Ectodermal cell (in vitro differentiated cells): ENCODE measurements at regions not wholly inside any gene's neighbourhood (a gene's known extent, or its start where the extent isn't known, plus 50 kb on each side); places are given as distances from the start of the nearest gene placed in this dataset.

Experiments
- H3K27ac ChIP-seq: 2 replicates; pipeline ENCODE4 v1.7.0; 2013; ENCODE audit warnings: mild to moderate bottlenecking, low read depth, low read length; ENCODE audit not compliant: insufficient read depth, poor library complexity, severe bottlenecking
- H3K27me3 ChIP-seq: 2 replicates; pipeline ENCODE4 v1.7.0; 2013; ENCODE audit warnings: mild to moderate bottlenecking, low read length; ENCODE audit not compliant: insufficient read depth, control insufficient read depth, poor library complexity, severe bottlenecking
- H3K36me3 ChIP-seq: one replicate; pipeline ENCODE4 v1.7.0; 2013; ENCODE audit warnings: low read length; ENCODE audit not compliant: control insufficient read depth, insufficient read depth
- H3K4me1 ChIP-seq: one replicate; pipeline ENCODE4 v1.7.0; 2013; ENCODE audit warnings: low read length; ENCODE audit not compliant: control insufficient read depth, insufficient read depth
- H3K4me3 ChIP-seq: 2 replicates; pipeline ENCODE4 v1.7.0; 2013; ENCODE audit warnings: low read depth, low read length, control low read depth; ENCODE audit not compliant: insufficient read depth
- H3K9me3 ChIP-seq: 2 replicates; pipeline ENCODE4 v1.7.0; 2013; ENCODE audit warnings: mild to moderate bottlenecking, low read length, moderate library complexity; ENCODE audit not compliant: control insufficient read depth
- WGBS, 2 experiments: methylation state at CpG; one replicate each; pipeline ENCODE4 v1.1.7; 2013; ENCODE audit warnings: missing lambda C conversion rate in 2 of 2; 5-methylcytosine and 5-hydroxymethylcytosine counted together

DNA sequence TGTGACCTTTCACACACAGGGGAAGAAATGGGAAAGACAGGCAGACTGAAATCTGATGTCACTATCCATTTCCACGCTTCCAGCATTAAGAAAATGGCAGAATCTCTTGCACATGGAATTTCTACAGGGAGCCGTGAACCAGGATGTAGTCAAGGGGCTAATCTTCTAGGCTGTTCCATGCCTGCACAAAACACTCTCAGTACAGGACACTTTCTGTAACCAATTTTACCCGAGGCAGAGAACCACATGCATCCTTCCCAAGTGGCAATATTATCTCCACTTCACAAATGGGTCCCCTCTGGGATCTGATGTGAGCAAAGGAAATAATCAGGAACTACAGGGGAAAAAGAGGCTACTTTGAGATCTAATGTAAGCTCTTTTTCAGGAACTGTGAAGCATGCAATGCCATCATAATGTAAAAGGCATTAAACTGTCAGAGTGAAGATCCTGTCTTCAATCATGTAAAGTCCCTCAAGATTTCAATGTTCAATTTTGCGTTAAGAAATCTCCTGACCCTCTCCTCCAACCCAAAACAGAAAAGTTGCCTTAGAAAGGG lies 236.9 kb downstream of the RBM43 start:
- H3K9me3 ChIP-seq, result no peaks in the 10 kb centered on the region
- H3K27me3 ChIP-seq, result no peaks in the 10 kb centered on the region
- no peak overlapping the region for H3K27ac ChIP-seq
- 70 to 99% methylated on average over 3 to 4 of the region's 4 CpGs for WGBS, 2 experiments
- H3K4me1 ChIP-seq, result no peaks in the 10 kb centered on the region
- no peaks in the 10 kb centered on the region for H3K36me3 ChIP-seq
- no peak overlapping the region for H3K4me3 ChIP-seq

DNA sequence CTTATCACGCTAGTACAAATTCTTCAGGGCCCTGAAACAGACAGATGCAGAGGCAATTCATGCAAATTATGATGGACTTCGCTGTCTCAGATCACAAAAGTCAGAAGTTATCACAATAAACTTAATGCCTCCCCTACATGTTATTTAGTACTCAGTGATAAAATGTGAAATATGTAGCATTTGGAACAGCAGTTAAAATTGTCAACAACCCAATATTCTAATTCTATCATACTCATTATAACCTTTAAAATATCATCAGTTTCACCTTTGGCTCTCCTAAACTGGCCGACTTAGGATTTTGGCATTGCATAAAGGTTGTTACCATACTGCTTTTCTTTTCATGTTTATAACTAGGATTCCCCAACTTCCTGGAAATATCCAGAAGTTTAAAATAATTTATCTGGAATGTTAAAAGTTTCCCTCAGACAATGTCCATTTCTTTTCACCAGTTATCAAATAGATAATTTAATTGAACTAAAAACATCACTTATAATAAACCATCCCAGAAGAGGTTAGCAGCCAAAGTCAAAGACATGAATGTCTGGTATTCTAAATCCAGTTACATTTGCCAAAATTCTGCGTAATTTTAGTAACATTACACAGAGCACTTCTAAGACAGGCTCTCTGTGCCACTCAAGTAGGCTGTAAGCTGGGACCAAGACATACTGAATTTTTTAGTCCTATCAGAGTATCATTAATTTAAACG lies 239.8 kb downstream of the RBM43 start:
- 93 to 97% methylated on average over 4 of the region's 5 CpGs for WGBS, 2 experiments
- no peaks in the 10 kb centered on the region for H3K4me1 ChIP-seq
- H3K27me3 ChIP-seq, result no peaks in the 10 kb centered on the region
- no peaks in the 10 kb centered on the region for H3K36me3 ChIP-seq
- no peaks in the 10 kb centered on the region for H3K9me3 ChIP-seq
- H3K27ac ChIP-seq, result no peak overlapping the region
- no peak overlapping the region for H3K4me3 ChIP-seq

DNA sequence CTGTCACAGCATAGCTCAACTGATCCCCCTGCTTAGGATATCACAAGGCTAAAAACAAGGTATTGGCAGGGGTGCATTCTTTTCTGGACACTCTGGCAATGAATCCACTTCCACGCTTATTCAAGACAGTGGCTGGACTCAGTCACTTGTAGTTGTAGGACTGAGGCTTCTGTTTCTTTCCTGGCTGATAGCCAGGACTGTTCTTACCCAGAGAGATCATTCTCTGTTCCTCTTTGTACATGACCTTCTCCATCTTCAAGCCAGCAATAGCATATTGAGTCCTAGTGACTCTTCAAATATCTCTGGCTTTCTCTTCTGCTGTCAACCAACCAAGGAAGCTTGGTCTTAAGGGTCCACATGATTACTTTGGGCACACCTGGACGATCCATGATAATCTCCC lies 241.3 kb downstream of the RBM43 start:
- Histone ChIP-seq H3K4me3 (no peak overlapping the region), H3K27me3 (no peaks in the 10 kb centered on the region), H3K36me3 (no peaks in the 10 kb centered on the region), H3K27ac (no peak overlapping the region), H3K4me1 (no peaks in the 10 kb centered on the region), H3K9me3 (no peaks in the 10 kb centered on the region)
- 99 to 100% methylated on average over 2 of the region's 2 CpGs for WGBS, 2 experiments

DNA sequence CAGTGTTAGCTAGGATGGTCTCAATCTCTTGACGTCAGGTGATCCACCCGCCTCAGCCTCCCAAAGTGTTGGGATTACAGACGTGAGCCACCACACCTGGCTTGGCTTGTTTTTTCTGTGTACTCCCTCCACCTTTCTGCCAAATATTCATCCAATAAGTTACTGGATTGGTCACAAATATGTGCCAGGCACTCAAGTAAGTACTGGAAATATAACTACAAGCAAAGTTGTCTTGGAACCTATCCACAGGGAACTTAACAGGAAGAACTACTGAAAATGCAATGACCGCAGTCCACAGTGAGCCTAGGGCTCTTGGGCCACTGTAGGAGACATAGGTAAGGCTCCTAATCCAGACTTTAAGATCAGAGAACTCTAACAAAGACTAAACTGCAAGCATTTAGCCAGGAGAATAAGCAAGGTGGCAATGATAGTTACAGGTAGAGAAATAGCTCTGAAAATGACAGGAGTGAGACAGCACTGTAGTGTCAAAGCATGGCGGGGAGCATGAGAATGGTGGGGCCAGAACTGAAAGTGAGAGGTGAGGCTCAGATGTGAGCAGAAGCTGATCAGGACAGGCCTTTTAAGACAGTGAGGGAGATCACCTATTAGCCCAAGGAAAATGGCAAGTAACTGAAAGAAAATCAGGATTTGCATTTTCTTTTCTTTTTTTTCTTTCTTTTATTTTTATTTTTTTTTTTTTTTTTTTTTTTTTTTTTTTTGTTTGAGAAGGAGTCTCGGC lies 252.1 kb downstream of the RBM43 start:
- no peaks in the 10 kb centered on the region for H3K36me3 ChIP-seq
- no peaks in the 10 kb centered on the region for H3K27me3 ChIP-seq
- H3K9me3 ChIP-seq, result no peaks in the 10 kb centered on the region
- WGBS, 2 experiments, result 95 to 96% methylated on average over 6 of the region's 6 CpGs
- H3K27ac ChIP-seq, result no peak overlapping the region
- no peak overlapping the region for H3K4me3 ChIP-seq
- no peaks in the 10 kb centered on the region for H3K4me1 ChIP-seq

DNA sequence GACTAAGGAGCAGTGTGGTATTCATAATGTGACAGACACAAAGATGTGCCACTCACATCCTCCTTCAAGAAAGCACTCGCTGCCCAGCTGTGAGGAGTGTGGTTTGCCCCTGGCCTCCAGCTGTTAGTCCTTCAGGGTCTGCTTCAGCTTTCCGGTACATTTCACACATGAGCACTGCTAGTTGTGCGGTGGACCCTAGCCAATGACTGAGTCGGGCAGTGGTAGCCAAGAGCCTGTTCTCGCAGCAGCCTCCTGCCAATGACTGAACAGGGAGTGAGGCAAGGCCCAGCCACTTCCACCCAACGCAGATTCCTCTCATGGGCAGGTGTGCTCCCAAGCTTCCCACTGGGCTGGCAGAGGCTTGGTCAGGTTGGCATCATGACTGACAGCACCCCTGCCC lies 254.3 kb downstream of the RBM43 start:
- 87 to 88% methylated on average over 6 of the region's 6 CpGs for WGBS, 2 experiments
- no peaks in the 10 kb centered on the region for H3K36me3 ChIP-seq

DNA sequence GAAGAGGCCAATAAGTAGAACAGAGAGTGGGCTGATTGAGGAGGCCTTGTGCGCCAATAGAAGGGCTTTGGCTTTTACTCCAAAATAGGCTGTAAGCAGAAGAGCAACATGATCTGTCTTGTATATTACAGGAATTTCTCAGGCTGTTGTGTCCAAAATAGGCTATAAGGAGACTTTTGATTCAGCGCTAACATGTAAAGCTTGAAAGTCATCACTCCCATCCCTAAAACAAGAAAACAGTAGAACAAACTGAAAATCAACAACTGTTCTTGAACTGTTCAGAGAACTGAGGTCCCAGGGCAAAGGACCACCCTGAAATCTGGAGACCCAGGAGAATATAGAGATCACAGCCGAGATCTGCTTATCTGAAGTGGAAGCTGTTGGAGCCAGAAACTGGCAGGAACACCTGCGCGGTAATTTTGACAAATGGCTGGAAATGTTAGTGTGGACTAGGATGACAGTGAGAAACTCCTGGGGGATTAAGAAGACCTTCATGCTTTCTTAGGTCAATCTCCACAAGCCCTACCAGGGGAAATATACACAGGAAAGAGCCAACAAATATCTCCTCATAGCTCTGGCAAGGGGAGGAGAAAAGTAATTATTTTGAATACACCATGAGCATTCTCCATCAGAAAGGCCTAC lies 258.6 kb downstream of the RBM43 start:
- Histone ChIP-seq H3K4me1 (no peaks in the 10 kb centered on the region), H3K27ac (no peak overlapping the region), H3K9me3 (no peaks in the 10 kb centered on the region), H3K4me3 (no peak overlapping the region), H3K27me3 (no peaks in the 10 kb centered on the region), H3K36me3 (no peaks in the 10 kb centered on the region)
- WGBS, 2 experiments, result 92 to 96% methylated on average over 5 of the region's 5 CpGs

More for the DNA sequence above, 254.3 kb downstream of the RBM43 start:
- H3K4me1 ChIP-seq, result no peaks in the 10 kb centered on the region
- H3K4me3 ChIP-seq, result no peak overlapping the region
- no peaks in the 10 kb centered on the region for H3K9me3 ChIP-seq
- H3K27ac ChIP-seq, result no peak overlapping the region
- no peaks in the 10 kb centered on the region for H3K27me3 ChIP-seq

DNA sequence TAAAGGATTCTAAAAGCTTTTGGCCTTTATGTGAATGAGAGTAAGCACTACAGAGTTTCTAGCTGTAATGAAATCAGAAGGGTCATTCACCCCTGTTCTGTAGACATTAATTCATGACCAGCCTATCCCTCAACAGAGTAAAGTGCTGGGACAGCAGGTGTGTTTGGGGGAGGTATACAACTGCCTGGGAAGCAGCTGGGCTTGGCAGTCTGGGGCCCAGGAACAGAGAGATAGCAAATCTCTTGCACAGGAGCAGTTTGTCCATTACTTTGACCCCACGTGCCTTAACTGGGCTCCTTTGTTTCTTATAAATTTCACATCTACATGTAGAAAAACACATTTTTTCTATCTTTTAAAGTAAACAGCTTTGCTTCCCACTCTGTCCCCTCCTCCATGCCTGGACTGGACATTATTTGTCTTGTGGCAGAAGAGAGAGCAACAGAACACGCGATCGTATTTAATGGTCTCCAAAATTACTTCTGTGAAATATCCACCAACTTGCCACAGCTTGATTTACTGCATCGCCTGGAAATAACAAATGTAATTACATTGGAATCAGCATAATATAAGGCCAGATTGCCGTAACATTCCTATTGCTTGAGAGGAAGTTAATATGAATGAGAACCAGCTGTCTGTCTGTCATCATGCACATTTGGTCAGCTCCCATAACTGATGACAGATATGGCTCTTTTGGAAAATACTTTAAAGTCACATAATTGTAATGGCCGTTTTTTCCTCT lies 263.8 kb downstream of the RBM43 start:
- Histone ChIP-seq H3K27ac (no peak overlapping the region), H3K27me3 (no peaks in the 10 kb centered on the region), H3K4me3 (no peak overlapping the region), H3K4me1 (no peaks in the 10 kb centered on the region), H3K9me3 (no peaks in the 10 kb centered on the region), H3K36me3 (no peaks in the 10 kb centered on the region)
- 94 to 95% methylated on average over 7 of the region's 7 CpGs for WGBS, 2 experiments

DNA sequence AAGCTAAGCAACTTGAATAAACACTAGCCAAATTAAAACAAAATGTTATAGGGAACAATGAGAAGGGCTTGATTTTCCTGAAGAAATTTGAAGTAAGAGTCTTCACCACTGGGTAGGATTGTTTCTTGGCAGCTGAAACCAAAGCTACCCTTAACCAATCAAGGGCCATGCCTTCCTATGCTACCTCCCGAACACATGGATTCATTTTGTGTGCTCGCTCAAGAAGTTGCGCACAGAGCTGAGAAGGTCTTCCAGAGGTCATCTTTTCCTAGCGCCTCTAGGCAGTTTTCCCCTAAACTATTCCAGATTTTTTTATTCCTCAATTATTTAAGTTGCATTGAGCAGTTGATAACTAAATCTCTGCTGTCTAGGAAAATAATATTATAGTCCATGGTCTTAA lies 264.6 kb downstream of the RBM43 start:
- Histone ChIP-seq H3K27me3 (no peaks in the 10 kb centered on the region), H3K36me3 (no peaks in the 10 kb centered on the region), H3K4me3 (no peak overlapping the region), H3K4me1 (no peaks in the 10 kb centered on the region), H3K27ac (no peak overlapping the region), H3K9me3 (no peaks in the 10 kb centered on the region)
- 94% methylated on average over 4 of the region's 4 CpGs for WGBS, 2 experiments

DNA sequence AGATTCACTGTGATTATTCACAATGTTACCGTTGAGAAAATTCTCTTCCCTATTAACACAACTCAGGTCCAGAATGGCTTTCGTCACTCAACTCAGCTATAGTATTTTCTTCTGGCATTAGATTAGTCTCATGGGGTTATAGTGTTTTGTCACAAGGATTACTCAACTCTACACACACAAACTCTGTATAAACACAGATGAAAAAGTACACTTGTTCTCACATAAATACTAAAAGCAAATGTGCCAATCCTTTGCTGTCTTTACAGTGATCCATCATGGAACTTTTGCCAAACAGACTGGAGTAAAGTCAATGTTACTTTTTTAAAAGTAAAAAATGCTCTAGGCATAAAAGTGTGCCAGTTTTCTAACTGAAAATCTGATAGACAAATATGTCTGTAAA lies 267.6 kb downstream of the RBM43 start:
- Histone ChIP-seq H3K27me3 (no peaks in the 10 kb centered on the region), H3K36me3 (no peaks in the 10 kb centered on the region), H3K4me1 (no peaks in the 10 kb centered on the region), H3K9me3 (no peaks in the 10 kb centered on the region), H3K4me3 (no peak overlapping the region), H3K27ac (no peak overlapping the region)
- WGBS, 2 experiments, result 100% methylated on average over 1 to 2 of the region's 2 CpGs
